GM04503 (cell line): ENCODE measurements at regions not wholly inside any gene's neighbourhood (a gene's known extent, or its start where the extent isn't known, plus 50 kb on each side); places are given as distances from the start of the nearest gene placed in this dataset.

ENCODE experiments used
- DNase-seq: peaks from one replicate; pipeline ENCODE4 v3.0.0-alpha.2; 2012; ENCODE audit warnings: low read depth

GRCh38 chr5:12354686-12355085, 450.4 kb upstream of the CTNND2 start:
- no peak for DNase-seq

- no peak for DNase-seq
Measured at GRCh38 chr5:12343558-12343957, 439.3 kb upstream of the CTNND2 start.

GRCh38 chr5:12335938-12336337, 431.7 kb upstream of the CTNND2 start:
- no peak for DNase-seq

- no peak for DNase-seq
Measured at GRCh38 chr5:12332480-12332879, 428.2 kb upstream of the CTNND2 start.

- DNase-seq: no peak
Measured at GRCh38 chr5:12330993-12331588, 426.8 kb upstream of the CTNND2 start.

GRCh38 chr5:12330381-12330780, 426.1 kb upstream of the CTNND2 start:
- DNase-seq: no peak

- no peak for DNase-seq
Measured at GRCh38 chr5:12323637-12324229, 419.5 kb upstream of the CTNND2 start.

DNA sequence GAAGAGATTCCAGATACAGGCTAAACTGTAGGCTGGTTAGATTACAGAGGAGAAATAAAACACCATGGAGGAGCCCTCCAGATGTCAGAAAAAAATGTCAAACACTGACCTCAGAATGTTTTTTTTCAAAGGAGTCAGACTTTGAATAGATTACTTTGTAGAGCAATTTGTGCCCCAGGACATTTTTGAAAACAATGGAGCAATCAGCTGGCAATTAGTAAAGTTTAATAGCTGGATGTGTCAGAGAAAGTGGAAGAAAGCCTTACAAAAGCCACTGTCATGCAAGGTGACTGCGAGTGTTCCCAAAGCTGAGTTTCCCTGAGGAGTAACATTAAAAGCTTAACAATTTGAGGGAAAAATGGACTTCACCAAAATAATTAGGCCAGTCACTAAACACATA, 417.8 kb upstream of the CTNND2 start:
- DNase-seq: no peak

- DNase-seq: no peak
Measured at GRCh38 chr5:12320331-12320730, 416.1 kb upstream of the CTNND2 start.

- DNase-seq: no peak
Measured at GRCh38 chr5:12316812-12317211, 412.6 kb upstream of the CTNND2 start.

DNA sequence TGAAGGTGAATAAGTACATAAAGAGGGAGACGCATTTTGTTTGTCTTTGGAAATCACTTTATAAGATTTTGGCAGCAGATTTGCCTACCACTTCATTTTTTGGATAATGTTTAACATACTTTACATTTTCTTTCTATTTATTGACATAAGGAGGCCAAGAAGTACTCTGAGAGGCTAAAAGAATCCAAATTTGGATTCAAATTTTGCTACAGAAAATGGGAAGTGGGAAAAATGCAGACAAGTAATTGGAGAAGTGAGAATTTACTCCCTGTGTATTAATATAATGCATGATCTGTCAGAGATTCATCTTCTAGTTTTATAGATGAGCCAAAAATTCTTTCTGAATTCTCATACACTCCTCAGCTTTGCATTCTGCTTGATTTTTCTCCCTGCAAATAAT, 411.2 kb upstream of the CTNND2 start:
- no peak for DNase-seq

DNA sequence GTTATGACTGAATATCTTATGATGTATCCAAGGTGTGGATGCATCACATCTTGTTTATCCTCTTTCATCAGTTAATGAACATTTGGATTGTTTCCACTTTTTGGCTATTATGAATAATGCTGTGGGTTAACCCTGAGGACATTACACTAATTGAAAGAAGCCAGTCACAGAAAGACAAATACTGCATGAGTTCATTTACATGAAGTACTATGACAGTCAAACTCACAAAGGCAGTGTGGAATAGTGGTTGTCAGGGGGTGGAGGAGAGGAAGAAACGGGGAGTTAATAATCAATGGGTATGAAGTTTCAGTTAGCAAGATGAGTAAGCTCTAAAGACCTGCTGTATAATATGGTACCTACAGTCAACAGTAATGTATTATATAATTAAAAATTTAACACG, 409.4 kb upstream of the CTNND2 start:
- DNase-seq: no peak

DNA sequence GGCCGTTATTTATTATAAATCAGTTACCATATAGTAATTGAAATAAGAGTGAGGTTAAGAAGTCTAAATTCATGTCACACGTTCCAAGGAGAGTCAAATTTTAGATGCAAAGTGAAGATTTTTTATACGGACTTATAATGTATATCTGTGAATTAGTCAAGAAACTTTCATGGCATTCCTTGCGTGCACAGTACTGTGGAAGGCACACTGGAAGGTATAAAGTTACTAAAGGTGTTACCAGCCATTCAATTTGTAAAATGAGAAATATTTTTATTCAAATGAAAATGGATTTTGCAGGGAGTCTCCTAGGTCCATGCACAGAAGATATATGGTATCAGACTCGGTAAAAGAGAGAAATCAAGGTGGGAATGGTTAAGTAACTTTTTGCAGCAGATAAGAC, 408.1 kb upstream of the CTNND2 start:
- no peak for DNase-seq

GRCh38 chr5:12294151-12294550, 389.9 kb upstream of the CTNND2 start:
- DNase-seq: no peak

DNA sequence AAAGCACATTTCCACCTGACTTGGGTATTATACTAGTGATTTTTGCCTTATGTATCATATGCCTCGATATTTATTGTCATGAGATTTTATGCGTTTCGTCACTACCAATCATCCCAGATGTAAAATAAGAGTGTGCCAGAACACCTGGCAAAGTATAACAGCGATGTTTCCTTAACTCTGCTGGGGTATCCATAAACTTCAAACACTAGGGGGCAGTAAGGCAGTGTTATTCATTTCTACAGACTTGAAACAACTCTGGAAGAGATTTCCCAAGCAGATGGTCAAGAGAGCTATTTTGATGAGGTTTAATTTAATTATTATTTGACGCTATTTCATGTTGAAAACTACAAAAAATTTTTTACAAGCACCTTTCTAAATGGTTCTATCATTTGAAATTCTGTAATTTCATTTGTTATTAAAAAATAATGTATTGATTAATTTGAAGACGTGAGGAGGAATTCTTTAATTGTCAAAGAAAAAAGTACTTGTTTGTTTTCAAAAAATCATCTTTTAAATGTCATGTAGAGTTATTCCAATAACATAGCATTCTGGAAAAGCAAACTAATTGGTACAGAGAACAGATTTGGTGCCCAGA, 388.5 kb upstream of the CTNND2 start:
- DNase-seq: no peak

- no peak for DNase-seq
Measured at GRCh38 chr5:12284604-12285003, 380.4 kb upstream of the CTNND2 start.

DNA sequence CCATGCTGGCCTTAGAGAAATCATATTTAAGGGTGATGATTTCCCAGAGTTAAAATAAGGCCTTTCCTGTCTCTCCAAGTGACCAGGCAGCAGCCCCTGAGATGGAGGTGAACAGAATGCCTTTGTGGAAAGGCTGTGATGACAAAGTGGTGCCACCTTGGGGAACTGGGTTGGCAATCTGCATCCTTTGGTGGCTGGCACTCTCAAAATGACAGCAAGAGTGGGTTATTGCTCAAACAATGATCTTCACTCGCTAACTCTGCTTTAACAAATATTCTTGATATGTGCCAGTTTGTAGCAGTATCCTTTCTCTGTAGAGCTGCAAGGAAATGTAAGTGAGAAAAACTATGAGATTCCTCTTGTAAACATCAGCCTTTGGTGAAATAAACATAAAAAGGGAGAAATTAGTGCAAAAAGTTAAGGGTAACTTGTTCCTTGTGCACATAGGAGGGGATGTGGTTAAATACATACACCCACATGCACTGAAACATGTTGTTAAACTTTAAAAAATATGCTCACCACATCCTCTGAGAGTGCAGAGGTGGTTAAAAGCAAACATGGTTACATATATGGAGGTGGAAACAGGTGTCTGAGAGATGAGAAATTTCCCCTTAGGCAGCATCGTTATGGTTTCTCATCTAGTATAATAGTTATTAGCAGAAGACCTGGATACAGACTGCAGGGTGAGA, 373.4 kb upstream of the CTNND2 start:
- no peak for DNase-seq

- DNase-seq: no peak
Measured at GRCh38 chr5:12274236-12274635, 370.0 kb upstream of the CTNND2 start.

GRCh38 chr5:12272389-12272788, 368.1 kb upstream of the CTNND2 start:
- no peak for DNase-seq

GRCh38 chr5:12270914-12271313, 366.7 kb upstream of the CTNND2 start:
- DNase-seq: no peak

- DNase-seq: no peak
Measured at GRCh38 chr5:12269164-12269563, 364.9 kb upstream of the CTNND2 start.

GRCh38 chr5:12258549-12258948, 354.3 kb upstream of the CTNND2 start:
- DNase-seq: no peak

DNA sequence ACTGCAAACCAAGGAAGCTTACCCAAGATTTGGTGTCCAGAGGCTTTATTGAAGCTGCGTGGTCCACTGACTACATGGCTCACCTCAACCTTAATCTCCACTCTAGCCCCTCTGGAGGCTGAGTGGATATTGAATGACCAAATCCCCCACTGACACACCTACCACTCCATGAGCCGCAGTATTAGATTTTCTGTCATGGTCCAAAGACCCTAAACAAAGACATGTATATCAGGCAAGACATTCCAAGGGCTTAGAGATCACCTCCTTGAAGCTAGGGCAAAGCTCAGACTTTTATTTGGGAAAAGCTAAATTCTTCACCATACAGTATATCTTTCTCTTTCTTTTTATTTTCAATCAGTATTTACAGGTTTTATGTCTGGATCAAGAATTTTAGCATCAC, 346.2 kb upstream of the CTNND2 start:
- DNase-seq: no peak
